NCI-H510A (cell line): ENCODE measurements at regions not wholly inside any gene's neighbourhood (a gene's known extent, or its start where the extent isn't known, plus 50 kb on each side); places are given as distances from the start of the nearest gene placed in this dataset.

Source experiments
- DNase-seq: peaks from one replicate; lab custom pipeline; 2025; lab: John Stamatoyannopoulos, UW

GRCh38 chr22:49567899-49568750, 259.5 kb downstream of the BRD1 start:
- no peak for DNase-seq

DNA sequence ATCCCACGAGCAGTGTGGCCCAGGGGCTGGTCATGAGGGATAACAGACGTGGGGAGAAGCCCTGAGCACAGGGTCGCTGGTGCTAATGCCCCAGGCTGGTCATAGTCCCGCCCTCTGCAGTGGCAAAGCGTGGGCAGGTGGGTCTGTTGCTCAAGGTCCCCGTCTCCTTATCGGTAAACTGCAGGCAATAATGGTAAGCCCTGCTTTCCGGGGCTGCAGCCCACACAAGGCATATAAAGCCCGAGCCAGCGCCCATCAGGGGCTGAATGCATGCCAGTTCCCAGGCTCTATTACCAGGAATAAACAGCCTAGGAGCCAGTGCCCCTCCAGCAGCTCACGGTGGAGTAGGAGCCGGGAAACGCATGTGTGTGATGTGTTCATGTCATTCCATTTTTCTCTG, 261.0 kb downstream of the BRD1 start:
- no peak for DNase-seq

DNA sequence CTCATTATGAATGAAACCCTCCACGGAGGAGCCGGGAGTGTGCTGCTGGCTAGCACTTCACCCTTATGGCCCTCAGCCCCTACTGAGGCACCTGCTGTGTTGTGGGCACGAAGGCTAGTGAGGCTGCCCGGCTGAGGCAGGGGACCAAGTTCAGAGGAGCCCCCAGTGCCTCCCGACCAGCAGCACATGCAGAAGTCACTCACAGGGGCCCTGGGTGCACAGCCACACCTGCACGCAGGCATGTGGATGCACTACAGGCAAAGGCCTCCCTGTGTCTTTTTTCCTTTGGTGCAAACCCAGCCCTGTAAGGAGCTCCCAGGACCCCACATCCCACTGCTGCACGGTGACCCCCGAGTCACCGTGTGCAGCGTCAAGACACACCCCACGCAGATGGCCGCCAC, 261.5 kb downstream of the BRD1 start:
- DNase-seq = no peak

GRCh38 chr22:49565516-49565855, 262.2 kb downstream of the BRD1 start:
- no peak for DNase-seq

DNA sequence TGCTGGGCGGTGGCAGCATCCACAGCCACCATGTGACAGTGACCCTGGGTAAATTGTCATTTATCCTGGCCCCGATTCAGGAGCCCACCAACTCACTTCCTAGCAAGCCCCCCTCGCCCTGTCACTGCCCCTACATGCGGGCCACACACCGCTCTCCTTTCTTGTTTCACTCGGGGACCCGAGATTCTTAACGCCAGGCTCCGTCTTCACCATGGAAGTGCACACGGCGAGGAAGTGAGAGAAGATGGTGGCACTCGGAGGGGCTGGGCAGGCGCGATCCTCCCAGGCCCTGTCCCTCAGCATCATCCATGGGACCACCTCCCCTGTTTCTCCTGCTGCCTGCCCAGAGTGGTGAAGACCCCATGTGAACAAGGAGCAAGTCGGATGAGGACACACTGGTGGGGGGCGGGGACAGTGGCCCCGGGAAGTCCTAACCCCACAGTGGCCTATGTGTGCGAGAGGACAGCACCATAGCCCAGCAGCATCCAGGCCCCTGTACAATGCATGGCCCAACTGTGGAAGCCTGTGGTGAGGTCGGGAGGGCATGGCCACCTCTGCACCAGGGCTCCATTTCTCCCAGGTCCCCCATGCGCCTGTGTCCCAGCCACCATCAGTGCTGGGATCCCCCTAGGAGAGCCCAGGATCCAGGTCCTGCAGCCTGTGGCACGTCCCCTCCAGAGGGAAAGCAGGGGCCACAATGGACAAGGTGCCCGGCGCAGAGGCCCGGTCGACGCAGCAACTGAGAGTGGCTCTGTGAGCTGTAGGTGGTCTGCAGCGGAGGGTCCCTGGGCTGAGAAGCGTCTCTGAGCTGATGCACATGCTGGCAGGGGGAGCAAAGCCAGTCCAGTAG, 262.8 kb downstream of the BRD1 start:
- no peak for DNase-seq

GRCh38 chr22:49564054-49564453, 263.6 kb downstream of the BRD1 start:
- DNase-seq = no peak

DNA sequence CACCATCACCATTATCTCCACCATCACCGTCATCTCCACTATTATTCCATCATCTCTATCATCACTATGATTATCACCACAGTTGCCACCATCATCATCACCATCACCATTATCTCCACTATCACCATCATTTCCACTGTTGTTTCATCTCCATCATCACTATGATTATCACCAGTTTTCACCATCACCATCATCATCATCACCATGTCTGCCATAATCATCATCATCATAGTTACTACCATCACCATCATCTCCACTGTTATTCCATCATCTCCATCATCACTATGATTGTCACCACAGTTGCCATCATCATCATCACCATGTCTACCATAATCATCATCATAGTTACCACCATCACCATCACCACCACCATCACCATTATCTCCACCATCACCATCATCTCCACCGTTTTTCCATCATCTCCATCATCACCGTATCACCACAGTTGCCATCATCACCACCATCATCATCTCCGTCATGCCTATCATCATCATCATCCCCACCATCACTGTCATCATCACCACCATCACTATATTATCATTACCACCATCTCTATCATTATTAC, 264.9 kb downstream of the BRD1 start:
- no peak for DNase-seq

DNA sequence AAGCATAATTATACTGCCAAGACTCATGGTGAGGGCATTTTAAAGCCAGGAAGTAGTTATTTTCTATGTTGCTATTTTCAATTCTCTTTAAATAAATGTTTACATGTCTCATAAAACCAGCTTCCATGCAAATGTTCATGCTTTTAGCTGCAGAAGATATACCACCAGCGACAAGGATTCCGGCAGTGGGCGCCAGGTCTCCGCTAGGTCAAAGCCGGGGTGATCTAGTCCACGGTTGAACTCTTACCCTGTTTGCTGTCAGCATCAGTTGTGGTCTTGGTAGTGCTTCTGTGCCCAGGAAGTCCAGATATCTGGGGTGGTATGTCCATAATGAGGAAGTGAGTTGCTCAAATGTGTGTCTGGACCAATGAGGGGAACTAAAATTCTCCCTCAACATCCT, 265.7 kb downstream of the BRD1 start:
- no peak for DNase-seq

- DNase-seq = no peak
These were observed 266.3 kb downstream of the BRD1 start for GRCh38 chr22:49561338-49561737.

GRCh38 chr22:49555526-49555925, 272.1 kb downstream of the BRD1 start:
- no peak for DNase-seq

DNA sequence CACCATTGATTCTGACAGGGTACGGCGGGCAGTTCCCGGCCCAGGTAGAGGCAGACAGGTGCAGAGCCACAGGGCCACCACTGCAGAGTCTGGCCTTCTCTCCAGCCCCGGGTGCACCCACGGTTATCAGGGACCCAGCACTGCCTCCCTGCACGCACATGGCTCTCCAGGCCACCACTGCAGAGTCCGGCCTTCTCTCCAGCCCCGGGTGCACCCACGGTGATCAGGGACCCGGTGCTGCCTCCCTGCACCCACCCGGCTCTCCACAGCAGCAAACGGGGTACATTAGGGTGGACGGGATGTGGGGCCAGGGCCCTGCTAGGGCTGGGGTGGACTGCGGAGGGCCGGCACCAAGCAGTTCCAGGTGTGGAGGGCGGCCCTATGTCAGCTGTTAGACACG, 272.9 kb downstream of the BRD1 start:
- DNase-seq = no peak

DNA sequence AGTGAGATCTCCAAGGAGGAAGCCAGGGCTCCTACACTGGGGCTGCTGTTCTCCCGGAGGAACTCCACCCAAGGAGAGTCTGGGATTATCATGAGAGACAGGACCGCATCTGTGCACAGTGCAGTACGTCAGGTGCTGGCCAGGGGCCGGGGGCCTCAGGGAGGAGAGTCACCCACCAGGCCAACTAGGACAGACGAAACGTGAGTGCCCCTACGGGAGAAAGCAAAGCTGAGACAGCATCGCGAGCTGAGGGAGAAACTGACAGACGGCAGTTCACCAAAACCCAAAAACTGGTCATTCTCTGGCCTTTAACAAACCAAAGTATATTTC, 273.4 kb downstream of the BRD1 start:
- no peak for DNase-seq

GRCh38 chr22:49553518-49554295, 274.0 kb downstream of the BRD1 start:
- no peak for DNase-seq

- no peak for DNase-seq
These were observed 274.6 kb downstream of the BRD1 start for GRCh38 chr22:49553076-49553475.

DNA sequence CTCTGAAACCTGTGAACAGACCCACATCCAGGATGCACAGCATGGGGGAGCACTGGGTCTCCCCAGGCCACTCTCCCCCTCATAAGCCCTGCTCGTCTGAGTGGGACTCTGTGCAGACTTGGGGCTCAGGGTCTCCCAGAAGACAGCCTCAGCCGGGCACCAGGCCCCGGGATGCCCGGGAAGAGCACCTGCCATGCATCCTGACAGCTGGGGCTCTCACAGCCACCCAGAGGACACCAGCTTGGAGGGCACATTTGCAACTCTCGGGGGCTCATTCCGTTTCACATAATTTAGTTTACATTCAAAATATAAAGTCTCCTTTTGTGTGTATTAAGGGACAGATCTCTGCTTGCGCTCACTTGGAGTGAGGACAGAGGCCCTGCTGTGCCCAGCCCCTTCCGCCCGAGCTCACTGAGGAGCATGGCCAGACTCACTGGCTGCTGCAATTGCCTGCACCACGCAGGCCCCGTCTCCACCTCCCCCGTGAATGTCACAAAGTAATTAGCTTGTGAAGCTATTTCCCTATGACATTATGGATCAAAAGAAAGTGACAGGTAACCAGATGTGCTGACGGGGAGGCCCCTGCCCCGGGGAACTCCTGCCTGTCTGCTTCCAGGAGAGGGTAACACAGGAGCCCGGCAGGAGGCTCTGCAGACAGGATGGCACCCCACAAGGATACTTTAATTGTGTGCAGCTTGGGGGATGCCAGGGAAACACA, 275.6 kb downstream of the BRD1 start:
- DNase-seq = no peak

DNA sequence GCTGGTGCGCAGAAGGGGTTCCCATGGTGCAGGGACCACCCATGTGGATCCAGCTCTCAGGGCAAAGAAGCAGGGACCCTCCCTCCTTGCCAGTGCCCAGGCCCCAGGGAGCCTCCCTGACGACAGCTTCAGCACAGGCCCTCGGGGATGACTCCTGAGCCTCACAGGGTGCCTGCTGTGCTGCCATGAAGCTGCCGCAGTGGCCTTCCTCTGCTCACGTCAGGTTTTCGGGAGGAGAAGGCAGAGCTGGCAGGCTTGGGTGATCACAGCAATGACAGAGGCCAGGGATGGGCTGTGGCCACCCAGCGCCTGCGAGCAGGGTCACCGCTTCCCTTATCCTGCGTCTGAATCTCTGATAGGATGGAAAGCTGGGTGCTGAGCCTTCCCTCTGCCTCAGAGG, 276.2 kb downstream of the BRD1 start:
- no peak for DNase-seq

DNA sequence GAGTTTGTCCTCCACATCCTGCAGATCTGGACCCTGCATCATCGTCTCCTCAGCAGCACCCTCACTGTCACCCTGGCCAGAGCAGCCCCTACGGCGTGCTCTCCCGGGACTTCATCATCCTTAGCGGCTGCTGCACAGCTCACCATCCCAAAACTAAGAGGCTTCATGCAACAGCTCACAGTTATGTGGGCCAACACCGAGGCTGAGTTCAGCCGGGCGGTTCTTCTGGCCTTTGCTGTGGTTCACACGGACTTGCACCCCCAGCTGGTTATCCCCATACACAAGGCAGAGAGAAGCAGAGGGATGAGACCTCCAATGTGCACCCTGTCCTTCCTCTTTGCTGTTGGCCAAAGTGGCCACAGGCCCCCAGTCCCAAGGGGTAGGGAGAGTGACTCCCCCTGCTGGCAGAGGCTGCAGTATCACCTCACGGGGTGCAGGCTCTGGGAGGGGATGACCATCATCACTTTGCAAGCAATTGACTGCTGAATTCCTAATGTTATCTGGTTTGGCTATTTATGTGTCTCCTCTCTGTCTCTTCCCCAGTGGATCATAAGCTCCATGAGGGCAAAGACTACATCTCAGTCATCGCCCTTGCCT, 276.8 kb downstream of the BRD1 start:
- DNase-seq = no peak

GRCh38 chr22:49550141-49550430, 277.6 kb downstream of the BRD1 start:
- DNase-seq = no peak

DNA sequence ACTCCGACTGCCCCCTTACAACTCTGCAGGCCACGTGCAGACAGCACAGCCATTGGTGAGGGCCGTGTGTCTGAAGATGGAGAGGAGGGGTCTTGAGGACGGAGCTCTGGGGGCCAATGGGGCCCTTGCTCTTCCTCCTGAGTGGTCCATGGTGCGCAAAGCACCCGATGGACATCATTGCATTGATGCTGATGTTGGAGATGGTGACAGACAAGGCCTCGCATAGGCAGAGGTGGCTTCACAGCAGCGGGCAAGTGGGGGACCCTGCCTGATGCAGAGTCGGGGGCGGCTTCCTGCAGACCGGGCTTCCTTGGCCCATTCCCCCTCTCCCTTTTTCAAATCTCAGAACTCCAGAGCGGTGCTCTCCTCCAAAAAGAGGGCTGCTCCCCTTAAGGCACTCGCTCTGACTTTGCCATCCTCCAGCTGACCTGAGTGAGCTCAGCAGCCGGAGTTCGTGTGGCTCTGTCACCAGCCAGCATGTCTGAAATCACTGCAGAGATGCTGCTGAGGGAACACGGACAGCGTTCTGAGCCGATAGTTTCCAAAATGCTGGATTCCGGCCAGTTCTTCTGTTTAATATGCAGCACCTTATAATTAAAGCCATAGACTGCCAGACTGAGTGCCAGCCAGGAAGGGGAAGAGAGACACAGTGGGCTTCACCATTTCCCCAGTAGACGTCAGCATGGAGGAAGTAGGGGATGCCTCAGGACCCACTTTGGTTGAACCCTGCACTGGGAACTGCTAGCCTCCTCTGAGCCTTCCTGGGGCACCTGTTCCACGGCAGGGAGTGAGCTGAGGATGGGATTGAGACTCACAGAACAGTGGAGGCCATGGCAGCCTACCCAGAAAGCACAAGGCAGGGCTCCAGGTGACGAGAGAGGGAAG, 278.2 kb downstream of the BRD1 start:
- no peak for DNase-seq

- DNase-seq = no peak
These were observed 279.1 kb downstream of the BRD1 start for GRCh38 chr22:49548356-49549202.
